A673 (cell line): ENCODE measurements at regions not wholly inside any gene's neighbourhood (a gene's known extent, or its start where the extent isn't known, plus 50 kb on each side); places are given as distances from the start of the nearest gene placed in this dataset.

Source experiments
- BruUV-seq: library from RNA; stranded (reverse); fragments of 400-500 nt; replicated peaks from 2 replicates; lab custom pipeline; 2021; lab: Mats Ljungman, UMichigan
- CTCF ChIA-PET: fragments of 300-600 bp; sonication (Branson Sonifier 250); formaldehyde crosslinking; loops from one replicate; lab custom pipeline; 2022; ENCODE audit warnings: antibody characterized with exemption; lab: Charles Lee
- POLR2A ChIA-PET: fragments of 300-600 bp; sonication (Branson Sonifier 250); formaldehyde crosslinking; loops from one replicate; lab custom pipeline; 2022; ENCODE audit warnings: antibody characterized with exemption; ENCODE audit not compliant: low non-redundant PET; lab: Charles Lee
- DNase-seq: peaks from one replicate; pipeline ENCODE4 v3.0.0-alpha.2; 2015; ENCODE audit warnings: low spot score
- H3K27ac ChIP-seq: fragments of 200-600 bp; sonication (generic); 2 replicates; pipeline ENCODE4 v1.5.1; 2016; ENCODE audit warnings: mixed run types, low read depth, mild to moderate bottlenecking, mixed read lengths, antibody characterized with exemption, low read length; ENCODE audit not compliant: poor library complexity, severe bottlenecking
- H3K27me3 ChIP-seq: fragments of 200-600 bp; sonication (generic); replicated peaks from 2 replicates; pipeline ENCODE4 v1.6.1; 2017; ENCODE audit warnings: mixed run types, low read depth, mild to moderate bottlenecking, mixed read lengths, antibody characterized with exemption, low read length; ENCODE audit not compliant: insufficient read depth, poor library complexity
- H3K36me3 ChIP-seq: fragments of 200-600 bp; sonication (generic); 2 replicates; pipeline ENCODE4 v1.6.1; 2016; ENCODE audit warnings: mixed run types, mild to moderate bottlenecking, mixed read lengths, antibody characterized with exemption, low read length; ENCODE audit not compliant: insufficient read depth, poor library complexity, severe bottlenecking
- H3K4me1 ChIP-seq: fragments of 200-600 bp; sonication (generic); 2 replicates; pipeline ENCODE4 v1.6.1; 2017; ENCODE audit warnings: mixed run types, mild to moderate bottlenecking, mixed read lengths, antibody characterized with exemption, low read length; ENCODE audit not compliant: insufficient read depth, poor library complexity, severe bottlenecking
- H3K4me3 ChIP-seq: fragments of 200-600 bp; sonication (generic); 2 replicates; pipeline ENCODE4 v1.5.1; 2016; ENCODE audit warnings: low read depth, mixed run types, mild to moderate bottlenecking, mixed read lengths, low read length; ENCODE audit not compliant: poor library complexity, severe bottlenecking
- H3K9me3 ChIP-seq: fragments of 200-600 bp; sonication (generic); 2 replicates; pipeline ENCODE4 v1.6.1; 2016; ENCODE audit warnings: mixed run types, low read depth, mild to moderate bottlenecking, mixed read lengths, antibody characterized with exemption, low read length; ENCODE audit not compliant: poor library complexity, severe bottlenecking
- EZH2 ChIP-seq: fragments of 200-600 bp; sonication (generic); IDR thresholded peaks from 2 replicates; pipeline ENCODE4 v1.6.1; 2017; ENCODE audit warnings: borderline replicate concordance, low read depth, mild to moderate bottlenecking, mixed read lengths, antibody characterized with exemption, low read length; ENCODE audit not compliant: poor library complexity, severe bottlenecking
- intact Hi-C: fragments of 100-400 bp; cut with micrococcal nuclease; formaldehyde crosslinking; loops from one replicate; pipeline ENCODE4 v1.10.0; 2022; ENCODE audit not compliant: unreplicated experiment
- TF ChIP-seq, protein P1 (sequence below): fragments of 300-800, 200-600 bp; sonication (generic); conservative IDR thresholded peaks from 2 replicates; pipeline ENCODE4 v1.5.1; 2017; ENCODE audit warnings: low read depth, mild to moderate bottlenecking, antibody characterized with exemption, low read length, moderate library complexity, mixed read lengths

GRCh38 chr12:23399402-23399933 is 550.0 kb downstream of the SOX5 start:
- Histone ChIP-seq H3K36me3 (no peaks in the 10 kb centered on the region), H3K4me1 (no peaks in the 10 kb centered on the region), H3K27ac (no peak overlapping the region), H3K9me3 (no peaks in the 10 kb centered on the region), H3K27me3 (no peaks in the 10 kb centered on the region), H3K4me3 (no peak overlapping the region)
- intact Hi-C loops, result no loop called here
- ChIA-PET POLR2A (no interaction called here), CTCF (no interaction called here)
- BruUV-seq, result no TSS peak
- peak; percentile 51 for DNase-seq
- TF ChIP-seq, protein P1, sequence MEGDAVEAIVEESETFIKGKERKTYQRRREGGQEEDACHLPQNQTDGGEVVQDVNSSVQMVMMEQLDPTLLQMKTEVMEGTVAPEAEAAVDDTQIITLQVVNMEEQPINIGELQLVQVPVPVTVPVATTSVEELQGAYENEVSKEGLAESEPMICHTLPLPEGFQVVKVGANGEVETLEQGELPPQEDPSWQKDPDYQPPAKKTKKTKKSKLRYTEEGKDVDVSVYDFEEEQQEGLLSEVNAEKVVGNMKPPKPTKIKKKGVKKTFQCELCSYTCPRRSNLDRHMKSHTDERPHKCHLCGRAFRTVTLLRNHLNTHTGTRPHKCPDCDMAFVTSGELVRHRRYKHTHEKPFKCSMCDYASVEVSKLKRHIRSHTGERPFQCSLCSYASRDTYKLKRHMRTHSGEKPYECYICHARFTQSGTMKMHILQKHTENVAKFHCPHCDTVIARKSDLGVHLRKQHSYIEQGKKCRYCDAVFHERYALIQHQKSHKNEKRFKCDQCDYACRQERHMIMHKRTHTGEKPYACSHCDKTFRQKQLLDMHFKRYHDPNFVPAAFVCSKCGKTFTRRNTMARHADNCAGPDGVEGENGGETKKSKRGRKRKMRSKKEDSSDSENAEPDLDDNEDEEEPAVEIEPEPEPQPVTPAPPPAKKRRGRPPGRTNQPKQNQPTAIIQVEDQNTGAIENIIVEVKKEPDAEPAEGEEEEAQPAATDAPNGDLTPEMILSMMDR, result no peak
- no peak for TF ChIP-seq EZH2

- CTCF ChIA-PET, result no interaction called here
- BruUV-seq, result no TSS peak
- POLR2A ChIA-PET, result no interaction called here
These were observed 534.3 kb downstream of the SOX5 start for GRCh38 chr12:23415180-23415579.

DNA sequence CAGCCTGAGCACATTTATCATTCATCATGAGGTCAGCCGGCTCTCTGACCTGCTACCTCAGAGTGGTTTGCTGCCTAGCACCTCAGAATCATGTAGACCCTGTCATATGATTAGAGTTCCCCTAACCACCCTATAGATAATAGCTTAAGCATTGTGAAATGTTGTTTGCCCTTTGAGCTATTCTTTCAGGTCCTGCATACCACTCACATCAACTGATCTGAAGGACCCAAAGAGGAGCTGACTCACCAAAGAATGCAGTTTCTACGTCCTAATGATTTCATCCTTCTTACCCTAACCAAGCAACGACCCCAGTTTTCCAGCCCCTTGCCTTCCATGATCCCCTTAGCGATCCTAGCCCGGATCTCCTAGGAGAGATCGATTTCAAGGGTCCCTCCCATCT is 527.9 kb downstream of the SOX5 start:
- no peak overlapping the region for H3K27ac ChIP-seq
- intact Hi-C loops, result no loop called here
- no peak for DNase-seq
- H3K27me3 ChIP-seq, result no peaks in the 10 kb centered on the region
- H3K4me3 ChIP-seq, result no peak overlapping the region
- H3K4me1 ChIP-seq, result no peaks in the 10 kb centered on the region
- POLR2A ChIA-PET, result interaction anchor here (0.7 kb wide), 1 partner anchor 53 kb away, joined by 3 read pairs; no protein-coding TSS in a partner anchor
- no peak for TF ChIP-seq EZH2
- no peaks in the 10 kb centered on the region for H3K36me3 ChIP-seq
- no TSS peak for BruUV-seq
- no peaks in the 10 kb centered on the region for H3K9me3 ChIP-seq
- CTCF ChIA-PET, result no interaction called here

More at GRCh38 chr12:23415180-23415579, 534.3 kb downstream of the SOX5 start:
- TF ChIP-seq EZH2, result no peak
- TF ChIP-seq, protein P1, result no peak
- DNase-seq, result no peak
- Histone ChIP-seq H3K27ac (no peak overlapping the region), H3K27me3 (no peaks in the 10 kb centered on the region), H3K4me3 (no peak overlapping the region), H3K36me3 (no peaks in the 10 kb centered on the region), H3K9me3 (no peaks in the 10 kb centered on the region), H3K4me1 (no peaks in the 10 kb centered on the region)
- intact Hi-C loops, result no loop called here
